ENCODE measurements at regions not wholly inside any gene's neighbourhood (a gene's known extent, or its start where the extent isn't known, plus 50 kb on each side); places are given as distances from the start of the nearest gene placed in this dataset.

GRCh38 chr16:85265161-85265784, 153.0 kb upstream of the CIBAR2 start:
- DNase-seq (ENCODE audit: low spot score) = no peak
- no peak for TF ChIP-seq CTCF (IDR thresholded peaks at IDR 0.05; ENCODE audit: extremely low read depth, insufficient read depth, missing control alignments)
- in situ Hi-C loops (cut with MboI; ENCODE audit: low pct_unique_long_range_greater_than_20kb, low sequenced_read_pairs, unreplicated experiment) = no loop called here

- no peak for DNase-seq (ENCODE audit: low spot score)
- in situ Hi-C loops (cut with MboI; ENCODE audit: low pct_unique_long_range_greater_than_20kb, low sequenced_read_pairs, unreplicated experiment) = no loop called here
- TF ChIP-seq CTCF (IDR thresholded peaks at IDR 0.05; ENCODE audit: extremely low read depth, insufficient read depth, missing control alignments) = no peak
These were observed 153.5 kb upstream of the CIBAR2 start for GRCh38 chr16:85265810-85266209.

- in situ Hi-C loops (cut with MboI; ENCODE audit: low pct_unique_long_range_greater_than_20kb, low sequenced_read_pairs, unreplicated experiment) = no loop called here
- no peak for DNase-seq (ENCODE audit: low spot score)
- TF ChIP-seq CTCF (IDR thresholded peaks at IDR 0.05; ENCODE audit: extremely low read depth, insufficient read depth, missing control alignments) = no peak
These were observed 154.6 kb upstream of the CIBAR2 start for GRCh38 chr16:85266857-85267256.

- TF ChIP-seq CTCF (IDR thresholded peaks at IDR 0.05; ENCODE audit: extremely low read depth, insufficient read depth, missing control alignments) = no peak
- in situ Hi-C loops (cut with MboI; ENCODE audit: low pct_unique_long_range_greater_than_20kb, low sequenced_read_pairs, unreplicated experiment) = no loop called here
- no peak for DNase-seq (ENCODE audit: low spot score)
These were observed 155.2 kb upstream of the CIBAR2 start for GRCh38 chr16:85267414-85267945.

- TF ChIP-seq CTCF (IDR thresholded peaks at IDR 0.05; ENCODE audit: extremely low read depth, insufficient read depth, missing control alignments) = no peak
- in situ Hi-C loops (cut with MboI; ENCODE audit: low pct_unique_long_range_greater_than_20kb, low sequenced_read_pairs, unreplicated experiment) = no loop called here
- DNase-seq (ENCODE audit: low spot score) = no peak
These were observed 156.9 kb upstream of the CIBAR2 start for GRCh38 chr16:85269165-85269564.

GRCh38 chr16:85270374-85270773, 158.1 kb upstream of the CIBAR2 start:
- in situ Hi-C loops (cut with MboI; ENCODE audit: low pct_unique_long_range_greater_than_20kb, low sequenced_read_pairs, unreplicated experiment) = no loop called here
- TF ChIP-seq CTCF (IDR thresholded peaks at IDR 0.05; ENCODE audit: extremely low read depth, insufficient read depth, missing control alignments) = no peak
- no peak for DNase-seq (ENCODE audit: low spot score)
